GM19397 (cell line): ENCODE measurements at regions not wholly inside any gene's neighbourhood (a gene's known extent, or its start where the extent isn't known, plus 50 kb on each side); places are given as distances from the start of the nearest gene placed in this dataset.
"Not testable (repeated sequence)": the region's sequence is repeated elsewhere in the genome, so short reads cannot be mapped to it uniquely, and the experiment has no call there.

Experiments
- ATAC-seq: cut with Tn5 transposase; IDR thresholded peaks from one replicate; pipeline ENCODE4 v1.9.1; 2021; ENCODE audit warnings: mild to moderate bottlenecking, moderate library complexity; ENCODE audit not compliant: unreplicated experiment

DNA sequence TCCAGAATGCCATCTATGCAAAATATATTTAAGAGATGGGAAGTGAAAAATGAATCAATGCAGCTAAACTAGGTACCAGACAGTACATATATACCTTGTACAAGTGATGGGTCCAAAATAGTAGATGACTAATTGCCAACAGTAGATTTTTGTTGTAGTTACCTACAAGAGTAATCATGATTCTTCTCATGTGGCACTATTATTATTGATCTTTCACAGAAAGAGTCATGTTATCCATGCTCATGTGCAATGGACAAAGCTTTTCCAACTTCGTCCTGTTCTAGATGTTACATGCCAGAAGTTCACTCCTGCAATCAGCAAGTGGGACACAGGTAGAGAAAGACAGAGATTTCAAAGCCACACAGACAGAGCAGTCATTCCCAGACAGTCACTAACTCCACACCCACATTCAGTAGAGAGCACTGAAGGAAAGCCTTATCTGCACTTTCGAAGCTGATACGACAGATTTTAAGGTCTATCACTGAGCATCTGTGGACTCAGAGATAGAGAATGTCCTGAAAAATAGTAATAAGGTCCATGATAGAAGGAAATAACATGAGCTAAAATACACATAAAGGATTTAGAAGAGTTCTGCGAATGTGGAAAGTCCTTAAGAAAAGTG lies 101.6 kb upstream of the ITPRID2 start:
- no peak for ATAC-seq

DNA sequence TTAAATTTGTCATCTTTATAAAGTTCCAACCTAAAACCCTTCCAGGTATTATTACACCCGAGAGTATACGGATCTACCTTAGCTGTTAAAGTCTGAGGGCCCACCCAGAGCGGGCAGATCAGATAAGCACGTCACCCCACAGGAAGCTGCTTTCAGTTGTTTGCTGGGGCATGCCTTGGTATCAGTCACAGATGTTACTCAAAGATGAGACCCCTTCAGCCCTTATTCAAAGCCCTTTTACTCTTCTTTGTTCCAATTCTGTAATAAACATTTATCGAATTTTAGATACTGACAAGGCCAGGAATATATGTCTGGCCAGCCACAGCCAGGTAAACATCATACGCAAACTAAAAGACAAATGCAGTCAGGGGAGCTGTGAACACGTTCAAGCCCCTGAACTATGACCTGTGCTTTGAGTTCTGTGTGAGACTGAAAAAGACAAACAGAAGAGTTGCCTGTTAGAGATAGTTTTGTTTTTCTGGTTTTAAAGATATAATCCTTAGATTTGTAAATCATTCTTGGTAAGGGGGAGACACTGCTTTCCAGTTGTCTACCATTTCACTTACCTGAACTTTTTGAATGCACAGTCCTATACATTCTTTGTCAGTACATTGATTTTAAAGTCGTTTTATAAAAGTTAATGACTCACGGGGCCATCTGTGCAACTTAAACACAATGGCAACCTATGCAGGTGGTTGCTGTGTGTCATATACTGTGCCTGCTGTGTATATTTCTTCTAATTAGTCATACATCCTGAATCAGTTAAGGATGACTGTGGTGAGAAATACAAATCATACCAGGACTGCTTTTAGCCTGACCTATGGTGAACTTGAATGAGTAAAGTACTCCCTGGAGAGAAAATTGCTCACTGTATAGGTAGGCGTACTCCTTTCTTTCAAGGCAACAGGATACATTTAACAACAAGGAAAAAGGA lies 100.5 kb upstream of the ITPRID2 start:
- peak; percentile 96 for ATAC-seq

DNA sequence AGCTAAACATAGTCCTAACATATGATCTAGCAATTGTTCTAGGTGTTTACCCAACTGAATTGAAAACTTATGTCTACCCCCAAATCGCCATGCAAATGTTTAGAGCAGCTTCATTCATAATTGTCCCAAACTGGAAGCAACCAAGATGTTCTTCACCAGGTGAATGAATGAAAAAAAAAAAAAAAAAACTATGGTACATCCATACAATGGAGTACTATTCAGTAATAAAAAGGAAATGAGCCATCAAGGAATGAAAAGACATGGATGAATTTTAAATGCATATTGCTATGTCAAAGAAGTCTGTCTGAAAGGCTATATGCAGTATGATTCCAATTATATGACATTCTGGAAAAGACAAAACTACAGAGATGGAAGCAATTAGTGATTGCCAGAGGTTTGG lies 98.6 kb upstream of the ITPRID2 start:
- no peak for ATAC-seq

DNA sequence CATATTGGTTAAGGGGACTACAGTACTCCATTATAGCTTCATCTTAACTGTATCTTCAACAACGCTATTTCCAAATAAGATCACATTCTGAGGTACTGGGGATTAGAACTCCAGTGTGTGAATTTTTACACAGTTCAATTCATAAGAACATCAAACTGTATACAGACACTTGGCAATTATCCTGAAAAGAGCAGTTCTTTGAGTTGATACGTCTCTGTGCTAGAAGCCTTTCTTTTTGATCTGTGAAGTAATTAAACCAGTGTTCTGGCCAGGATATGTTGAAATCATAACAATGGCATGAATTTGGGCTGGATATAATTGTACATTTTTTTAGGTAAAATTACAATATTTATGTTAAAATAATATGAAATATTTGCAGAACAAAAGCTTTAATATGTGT lies 93.5 kb upstream of the ITPRID2 start:
- no peak for ATAC-seq

DNA sequence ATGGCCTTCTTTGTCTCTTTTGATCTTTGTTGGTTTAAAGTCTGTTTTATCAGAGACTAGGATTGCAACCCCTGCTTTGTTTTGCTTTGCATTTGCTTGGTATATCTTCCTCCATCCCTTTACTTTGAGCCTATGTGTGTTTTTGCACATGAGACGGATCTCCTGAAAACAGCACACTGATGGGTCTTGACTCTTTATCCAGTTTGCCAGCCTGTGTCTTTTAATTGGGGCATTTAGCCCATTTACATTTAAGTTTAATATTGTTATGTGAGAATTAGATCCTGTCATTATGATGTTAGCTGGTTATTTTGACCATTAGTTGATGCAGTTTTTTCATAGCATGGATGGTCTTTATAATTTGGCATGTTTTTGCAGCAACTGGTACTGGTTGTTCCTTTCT lies 89.2 kb upstream of the ITPRID2 start:
- not testable (repeated sequence) for ATAC-seq

DNA sequence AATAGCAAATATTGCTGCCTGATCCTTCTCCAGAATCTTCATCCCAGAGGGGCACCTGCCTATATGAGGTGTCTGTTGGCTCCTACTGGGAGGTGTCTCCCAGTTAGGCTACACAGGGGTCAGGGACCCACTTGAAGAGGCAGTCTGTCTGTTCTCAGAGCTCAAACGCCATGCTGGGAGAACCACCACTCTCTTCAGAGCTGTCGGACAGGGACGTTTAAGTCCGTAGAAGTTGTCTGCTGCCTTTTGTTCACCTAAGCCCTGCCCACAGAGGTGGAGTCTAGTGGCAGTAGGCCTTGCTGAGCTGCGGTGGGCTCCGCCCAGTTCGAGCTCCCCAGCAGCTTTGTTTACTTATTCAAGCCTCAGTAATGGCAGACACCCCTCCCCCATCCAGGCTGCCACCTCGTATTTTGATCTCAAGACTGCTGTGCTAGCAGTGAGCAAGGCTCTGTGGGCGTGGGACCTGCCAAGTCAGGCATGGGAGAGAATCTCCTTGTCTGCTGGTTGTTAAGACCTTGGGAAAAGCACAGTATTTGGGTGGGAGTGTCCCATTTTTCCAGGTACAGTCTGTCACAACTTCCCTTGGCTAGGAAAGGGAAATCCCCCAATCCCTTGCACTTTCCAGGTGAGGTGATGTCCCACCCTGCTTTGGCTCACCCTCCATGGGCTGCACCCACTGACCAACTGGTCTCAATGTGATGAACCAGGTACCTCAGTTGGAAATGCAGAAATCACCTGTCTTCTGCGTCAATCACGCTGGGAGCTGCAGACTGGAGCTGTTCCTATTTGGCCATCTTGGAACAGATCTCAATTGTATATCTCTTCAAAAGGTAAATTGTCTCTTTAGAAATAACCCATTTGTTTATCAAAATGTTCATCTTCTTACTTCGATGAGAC lies 87.4 kb upstream of the ITPRID2 start:
- ATAC-seq: not testable (repeated sequence)

DNA sequence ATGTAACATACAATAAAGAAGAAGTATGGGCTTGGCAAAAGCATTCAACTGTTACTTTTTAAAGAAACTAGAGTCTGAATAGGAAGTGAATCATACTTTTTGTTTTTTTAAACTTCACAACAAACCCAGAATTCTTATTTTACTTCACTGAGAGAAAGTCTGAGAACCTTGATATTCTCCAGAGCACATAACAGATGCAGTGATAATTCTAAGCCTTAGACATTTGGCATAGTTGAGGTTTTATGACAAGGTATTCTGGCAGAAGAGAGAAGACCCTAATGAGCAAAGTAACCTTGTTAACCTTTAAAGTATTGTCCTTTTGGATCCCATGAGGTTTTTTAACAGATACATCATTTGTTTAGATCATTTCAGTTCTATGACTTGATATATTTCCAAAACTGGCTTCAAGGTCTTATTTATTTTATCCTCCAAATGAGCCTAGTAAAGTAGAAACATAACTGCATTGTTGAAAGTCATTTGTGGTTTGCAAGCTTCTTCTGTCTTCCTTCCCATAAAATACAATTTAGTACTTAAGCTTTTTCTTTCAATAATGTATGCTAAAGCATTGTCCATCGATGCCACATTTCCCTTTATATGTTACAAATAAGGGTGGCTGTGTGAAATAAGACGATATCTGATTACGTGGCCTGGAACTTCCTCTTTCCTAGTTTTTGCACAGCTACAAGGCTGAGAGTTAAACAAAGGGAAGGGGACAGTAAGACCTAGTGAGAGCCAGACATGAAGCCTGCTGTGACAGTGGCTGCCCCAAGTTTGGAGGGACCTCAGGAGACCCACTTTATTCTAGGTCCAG lies 86.1 kb upstream of the ITPRID2 start:
- no peak for ATAC-seq

DNA sequence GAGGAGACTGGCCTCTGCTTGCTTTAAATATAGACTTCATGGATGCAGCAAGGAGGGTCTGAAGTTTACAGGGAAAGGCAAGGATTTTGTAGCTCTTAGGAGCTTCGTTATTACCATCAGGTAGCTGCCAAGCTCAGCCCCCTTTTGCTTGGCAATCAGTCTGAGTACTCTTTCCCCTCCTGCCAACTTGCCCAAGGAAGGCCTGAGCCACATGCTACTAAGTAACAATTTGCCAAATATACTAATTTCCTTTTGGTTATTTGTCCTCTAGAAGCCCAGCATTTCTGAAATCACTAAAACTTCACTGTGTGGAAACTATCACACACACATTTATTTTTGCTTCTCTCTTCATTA lies 85.5 kb upstream of the ITPRID2 start:
- no peak for ATAC-seq

DNA sequence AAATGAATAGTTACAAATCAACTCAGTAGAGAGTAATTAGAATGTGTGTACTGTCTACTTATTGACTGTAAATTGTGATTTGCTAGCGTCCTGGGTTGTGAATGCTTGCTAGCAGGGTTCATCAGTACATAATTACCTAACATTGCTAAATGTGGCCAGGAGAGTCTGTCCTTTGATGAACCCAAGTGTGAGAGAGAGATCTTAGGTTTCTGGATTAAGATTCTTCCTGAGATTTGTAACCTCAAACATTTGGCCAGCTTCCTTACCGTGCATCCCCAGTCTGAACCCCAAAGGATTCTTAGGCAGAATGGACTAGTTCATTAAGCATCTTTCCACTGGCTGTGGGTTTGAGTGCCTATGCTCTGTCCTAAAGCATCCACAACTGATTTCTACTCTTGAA lies 84.0 kb upstream of the ITPRID2 start:
- ATAC-seq: no peak

DNA sequence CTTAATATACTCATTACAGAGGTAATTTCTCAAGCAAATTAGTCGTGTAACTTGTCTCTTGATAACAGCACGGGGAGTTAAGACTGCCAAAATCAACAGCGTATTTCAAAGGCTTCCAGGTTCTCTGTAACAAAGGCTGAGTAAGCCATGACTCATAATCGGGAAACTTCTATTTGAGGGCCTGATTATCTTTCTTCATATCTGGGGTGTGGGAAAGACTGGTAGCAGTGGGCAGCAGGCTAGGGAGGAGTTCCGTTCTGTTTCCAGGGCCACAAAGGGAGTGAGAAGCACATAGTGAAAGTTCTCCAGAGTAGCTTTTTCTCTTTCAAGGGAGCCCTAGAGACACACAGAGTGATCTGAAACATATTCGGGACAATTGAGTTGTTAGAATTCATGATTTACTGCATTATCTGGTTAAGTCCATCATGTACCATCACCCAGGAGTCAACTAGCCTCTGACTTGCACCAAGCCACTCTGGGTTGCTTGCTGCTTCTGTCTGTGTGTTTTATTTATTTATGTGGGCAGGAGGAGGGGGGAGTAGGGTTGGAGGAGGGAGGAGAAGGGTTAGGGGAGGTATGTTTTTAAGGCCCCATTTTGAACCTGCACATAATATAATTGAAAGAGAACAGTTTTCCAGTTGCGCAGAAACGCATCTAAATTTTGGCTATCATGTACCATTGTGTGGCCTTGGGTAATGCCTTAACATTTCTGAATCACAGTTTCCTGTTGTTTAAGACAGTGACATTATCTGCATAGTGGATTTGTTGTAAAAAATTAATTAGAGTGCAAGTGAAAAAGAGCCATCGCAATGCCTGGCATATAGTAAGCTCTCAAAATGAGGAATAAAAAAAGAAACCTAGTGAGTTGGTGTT lies 80.5 kb upstream of the ITPRID2 start:
- ATAC-seq: no peak

DNA sequence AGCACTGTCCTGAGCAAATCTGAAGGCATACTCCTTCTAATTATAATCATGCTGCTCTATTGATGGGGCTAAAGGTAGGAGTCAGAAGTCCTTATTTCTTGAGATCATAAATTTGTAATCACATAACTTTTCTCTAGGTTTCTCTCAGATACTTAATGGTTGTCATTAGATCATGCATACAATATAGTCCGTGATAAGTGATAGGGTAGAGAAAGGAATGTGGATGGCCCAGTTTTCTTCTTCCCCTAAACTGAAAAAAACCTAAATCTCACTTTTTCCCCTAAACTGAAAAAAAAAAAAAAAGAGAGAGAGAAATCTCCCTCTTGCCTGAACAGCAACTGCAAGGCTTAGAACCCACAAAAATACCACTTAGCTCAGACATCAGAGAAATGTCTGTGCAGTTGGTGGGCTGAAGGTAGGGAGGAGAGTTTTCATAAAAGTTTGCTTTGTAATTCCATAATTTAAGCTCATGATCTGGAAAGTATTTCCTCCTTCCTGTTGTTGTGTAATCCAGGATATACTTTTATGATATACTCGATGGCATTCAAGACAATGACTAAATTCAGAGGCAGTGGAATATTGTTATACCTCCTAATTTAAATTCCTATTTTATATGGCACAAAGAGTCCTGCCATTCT lies 79.3 kb upstream of the ITPRID2 start:
- no peak for ATAC-seq

DNA sequence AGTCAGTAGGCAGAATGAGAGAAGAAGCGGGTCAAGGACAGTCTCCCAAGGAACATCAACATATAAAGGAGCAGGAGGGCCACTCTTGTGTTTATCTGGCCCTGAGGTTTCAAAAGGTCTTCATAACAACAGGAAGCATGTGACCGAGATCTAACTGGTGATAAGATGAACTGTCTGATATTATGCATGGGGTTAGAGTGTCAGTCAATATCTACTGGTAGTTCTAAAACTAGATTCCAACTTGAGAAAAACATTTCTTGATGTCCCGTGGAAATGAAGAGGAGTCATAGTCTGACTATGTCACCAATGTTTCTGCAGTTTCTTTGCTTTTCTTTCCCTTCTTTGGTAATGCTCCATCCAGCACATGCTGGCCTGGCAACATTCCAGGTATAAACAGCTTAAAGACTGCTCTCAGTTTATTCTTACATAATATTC lies 77.5 kb upstream of the ITPRID2 start:
- ATAC-seq: no peak

DNA sequence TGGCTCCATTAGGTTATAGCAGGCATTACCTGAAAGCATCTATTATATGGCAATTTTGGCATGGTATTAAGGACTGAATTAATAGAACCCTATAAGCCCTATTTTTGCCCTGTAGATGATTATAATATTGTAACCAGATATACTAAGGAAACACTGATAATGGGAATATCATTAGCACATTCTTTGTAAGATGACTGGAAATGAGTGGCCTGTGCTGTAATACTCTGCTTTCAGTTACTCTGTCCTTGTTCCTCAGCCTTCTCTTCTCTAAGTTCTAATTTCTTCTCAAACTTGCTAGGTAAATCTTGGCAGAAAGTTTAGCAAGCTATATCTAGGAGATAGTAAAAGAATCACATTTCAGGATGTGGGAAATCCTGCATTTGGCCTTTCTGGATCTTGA lies 74.0 kb upstream of the ITPRID2 start:
- no peak for ATAC-seq

DNA sequence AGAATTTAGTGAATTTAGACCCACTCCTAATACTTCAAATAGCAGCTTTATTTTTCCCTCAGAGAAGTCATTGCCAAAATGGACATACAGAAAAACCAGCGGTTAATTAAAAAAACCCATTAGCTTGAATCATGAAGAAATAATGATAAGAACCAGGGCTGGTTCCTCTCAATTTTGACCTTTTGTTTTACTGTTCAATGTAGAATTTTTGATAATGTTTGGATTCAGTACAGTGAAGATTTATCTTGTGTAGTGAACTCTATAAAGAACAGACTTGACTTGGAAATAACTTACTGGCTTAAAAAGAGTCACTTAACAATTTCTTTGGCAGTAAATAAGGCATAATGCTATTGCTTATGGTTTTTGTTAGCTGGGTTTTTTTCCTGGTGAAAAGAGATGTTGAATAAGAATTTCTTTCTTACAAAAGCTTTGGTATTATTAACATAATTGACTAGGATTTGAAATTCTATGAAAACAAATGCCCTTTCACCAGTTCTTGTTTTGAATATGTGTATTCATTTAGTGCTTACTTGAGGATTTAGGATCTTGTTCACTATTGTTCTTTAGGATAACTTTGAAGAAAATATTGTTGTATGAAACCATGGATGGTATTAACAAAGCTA lies 73.4 kb upstream of the ITPRID2 start:
- no peak for ATAC-seq

DNA sequence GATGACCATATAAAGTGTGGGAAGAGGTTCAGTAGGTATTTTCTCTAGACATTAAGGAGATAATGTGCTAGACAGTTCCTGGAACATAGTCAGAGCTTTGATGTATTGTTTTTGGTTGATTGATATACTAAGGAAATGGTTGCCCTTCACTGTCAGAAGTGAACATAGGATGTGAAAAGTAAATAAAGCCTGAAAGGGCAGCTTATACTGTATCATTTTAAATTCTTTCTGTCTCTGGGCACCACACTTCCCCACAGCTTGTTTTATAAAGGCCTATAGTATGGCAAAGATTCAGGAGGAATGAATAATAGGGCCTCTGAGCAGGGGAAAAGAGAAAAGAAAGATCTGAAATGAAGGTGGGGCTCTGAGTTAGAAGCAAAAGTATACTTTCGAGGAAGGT lies 72.7 kb upstream of the ITPRID2 start:
- no peak for ATAC-seq

DNA sequence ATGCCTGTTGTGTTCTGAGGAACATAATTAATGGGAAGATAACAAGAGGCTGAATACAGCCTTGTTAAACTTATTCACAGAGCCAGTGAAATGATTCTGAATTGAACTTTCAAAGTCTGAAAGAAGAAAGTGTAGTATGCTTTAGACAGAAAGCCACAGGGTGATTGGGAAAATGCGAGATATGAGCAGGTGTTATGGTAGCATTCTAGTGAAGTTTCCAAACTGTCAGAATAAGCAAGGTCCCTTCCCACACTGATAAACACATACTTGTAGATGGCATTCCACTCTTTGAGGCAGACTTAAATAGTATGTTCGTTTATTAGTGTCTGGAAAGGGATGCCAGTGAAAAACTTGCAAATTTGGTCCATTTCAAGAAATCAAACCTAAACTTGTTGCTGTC lies 70.5 kb upstream of the ITPRID2 start:
- no peak for ATAC-seq

DNA sequence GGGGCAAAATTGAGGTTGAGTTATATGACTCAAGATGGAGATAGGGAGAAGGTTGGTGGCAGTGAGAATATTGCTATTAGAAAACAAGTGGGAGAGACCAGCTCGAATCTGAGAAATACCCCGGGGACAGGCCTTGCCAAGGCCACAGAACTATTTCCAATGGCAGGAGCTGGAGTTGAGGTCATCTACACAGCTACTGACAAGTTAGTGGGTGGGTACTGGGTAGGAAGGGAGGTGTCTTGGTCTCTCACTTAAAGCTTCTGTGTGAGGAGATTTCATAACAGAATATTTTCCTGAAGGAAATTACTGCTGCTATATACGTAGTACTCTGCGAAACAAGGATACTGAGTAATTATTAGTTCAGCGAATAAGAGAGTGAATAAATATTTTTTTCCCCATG lies 69.4 kb upstream of the ITPRID2 start:
- no peak for ATAC-seq

DNA sequence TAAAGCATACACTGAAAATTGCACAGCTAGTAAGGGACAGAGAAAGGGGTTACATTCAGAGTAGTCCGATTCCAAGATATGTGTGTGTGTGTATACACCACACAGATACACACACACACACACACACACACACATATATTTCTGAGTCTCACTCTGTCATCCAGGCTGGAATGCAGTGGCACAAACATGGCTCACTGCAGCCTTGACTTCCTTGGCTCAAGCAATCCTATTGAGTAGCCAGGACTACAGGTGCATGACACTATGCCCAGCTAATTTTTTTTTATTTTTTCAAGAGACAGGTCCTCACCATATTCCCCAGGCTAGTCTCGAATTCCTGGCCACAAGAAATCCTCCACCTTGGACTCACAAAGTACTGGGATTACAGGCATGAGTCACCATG lies 68.1 kb upstream of the ITPRID2 start:
- ATAC-seq: no peak
